ENCODE measurements at regions not wholly inside any gene's neighbourhood (a gene's known extent, or its start where the extent isn't known, plus 50 kb on each side); places are given as distances from the start of the nearest gene placed in this dataset.
"Not testable (repeated sequence)": the region's sequence is repeated elsewhere in the genome, so short reads cannot be mapped to it uniquely, and the experiment has no call there.

GRCh38 chr7:91434836-91435235 is 170.6 kb downstream of the FZD1 start:
- DNase-seq (no peak), ATAC-seq (no peak)
- no peak for TF ChIP-seq CTCF (IDR thresholded peaks at IDR 0.05)
- no peaks in the 10 kb centered on the region for H3K9me3 ChIP-seq
- no peaks in the 10 kb centered on the region for H3K4me1 ChIP-seq
- H3K36me3 ChIP-seq (replicated peaks in 1 of 2; ENCODE audit: insufficient read depth in 1 of 2, low read depth in 2 of 2): no peaks in the 10 kb centered on the region
- H3K27me3 ChIP-seq: no peaks in the 10 kb centered on the region
- WGBS, 2 donors: 59 to 77% methylated on average over 6 of the region's 6 CpGs
- no peak overlapping the region for H3K4me3 ChIP-seq
- intact Hi-C loops (cut with DNase I): no loop called here
- no peak overlapping the region for H3K27ac ChIP-seq

- intact Hi-C loops (cut with DNase I): no loop called here
- DNase-seq: no peak
- TF ChIP-seq CTCF (IDR thresholded peaks at IDR 0.05) (no peak), POLR2A (IDR thresholded peaks at IDR 0.05) (no peak)
- Histone ChIP-seq H3K9me3 (peaks cover 0 to 5% (median 0%) of the 10 kb centered on the region in 3 donors), H3K4me3 (no peak overlapping the region), H3K27me3 (no peaks in the 10 kb centered on the region), H3K36me3 (replicated peaks in 1 of 2; ENCODE audit: insufficient read depth in 1 of 2, low read depth in 2 of 2) (no peaks in the 10 kb centered on the region), H3K27ac (no peak overlapping the region), H3K4me1 (no peaks in the 10 kb centered on the region)
- 60 to 69% methylated on average over 2 of the region's 2 CpGs for WGBS, 2 donors
- ATAC-seq: no peak
Observed at GRCh38 chr7:91435381-91436059, 171.3 kb downstream of the FZD1 start.

GRCh38 chr7:91436655-91437054 is 172.4 kb downstream of the FZD1 start:
- ATAC-seq (no peak), DNase-seq (no peak)
- intact Hi-C loops (cut with DNase I): no loop called here
- no peak overlapping the region for H3K4me3 ChIP-seq
- TF ChIP-seq POLR2A (IDR thresholded peaks at IDR 0.05): no peak
- H3K27ac ChIP-seq: no peak overlapping the region
- no peaks in the 10 kb centered on the region for H3K4me1 ChIP-seq
- 28 to 36% methylated on average over 5 of the region's 5 CpGs for WGBS, 2 donors
- no peaks in the 10 kb centered on the region for H3K36me3 ChIP-seq (replicated peaks in 1 of 2; ENCODE audit: insufficient read depth in 1 of 2, low read depth in 2 of 2)
- no peaks in the 10 kb centered on the region for H3K27me3 ChIP-seq
- peaks cover 0 to 6% (median 0%) of the 10 kb centered on the region in 3 donors for H3K9me3 ChIP-seq

- ATAC-seq; H3K27me3 ChIP-seq; H3K4me1 ChIP-seq; H3K27ac ChIP-seq; H3K9me3 ChIP-seq; DNase-seq; H3K4me3 ChIP-seq; intact Hi-C loops (cut with DNase I); H3K36me3 ChIP-seq (replicated peaks in 1 of 2; ENCODE audit: insufficient read depth in 1 of 2, low read depth in 2 of 2): not testable (repeated sequence)
- 82 to 88% methylated on average over 1 of the region's 1 CpG for whole genome bisulfite sequencing, 2 donors
Observed at GRCh38 chr7:91440198-91440597, 176.0 kb downstream of the FZD1 start.

GRCh38 chr7:91443862-91444261 is 179.6 kb downstream of the FZD1 start:
- H3K36me3 ChIP-seq (replicated peaks in 1 of 2; ENCODE audit: insufficient read depth in 1 of 2, low read depth in 2 of 2): no peaks in the 10 kb centered on the region
- DNase-seq (no peak), ATAC-seq (no peak)
- H3K4me3 ChIP-seq: no peak overlapping the region
- intact Hi-C loops (cut with DNase I): no loop called here
- no peaks in the 10 kb centered on the region for H3K4me1 ChIP-seq
- no peak overlapping the region for H3K27ac ChIP-seq
- WGBS, 2 donors: 43 to 52% methylated on average over 1 of the region's 1 CpG
- H3K9me3 ChIP-seq: peaks cover 0 to 6% (median 0%) of the 10 kb centered on the region in 3 donors
- TF ChIP-seq POLR2A (IDR thresholded peaks at IDR 0.05) (no peak), CTCF (IDR thresholded peaks at IDR 0.05) (no peak)
- H3K27me3 ChIP-seq: no peaks in the 10 kb centered on the region

- Histone ChIP-seq H3K36me3 (replicated peaks in 1 of 2; ENCODE audit: insufficient read depth in 1 of 2, low read depth in 2 of 2) (no peaks in the 10 kb centered on the region), H3K27me3 (no peaks in the 10 kb centered on the region), H3K4me1 (no peaks in the 10 kb centered on the region), H3K27ac (no peak overlapping the region), H3K9me3 (no peaks in the 10 kb centered on the region), H3K4me3 (no peak overlapping the region)
- WGBS, 2 donors: 63 to 65% methylated on average over 1 of the region's 1 CpG
- no peak for TF ChIP-seq CTCF (IDR thresholded peaks at IDR 0.05)
- TF ChIP-seq POLR2A (IDR thresholded peaks at IDR 0.05): no peak
- ATAC-seq (no peak), DNase-seq (no peak)
- intact Hi-C loops (cut with DNase I): no loop called here
Observed at GRCh38 chr7:91446819-91447218, 182.6 kb downstream of the FZD1 start.
